Activated CD4-positive, alpha-beta T cell treated with anti-CD3 and anti-CD28 coated beads for 4 hours (primary cell): ENCODE measurements at regions not wholly inside any gene's neighbourhood (a gene's known extent, or its start where the extent isn't known, plus 50 kb on each side); places are given as distances from the start of the nearest gene placed in this dataset.
"Not testable (repeated sequence)": the region's sequence is repeated elsewhere in the genome, so short reads cannot be mapped to it uniquely, and the experiment has no call there.

Experiments used
- DNase-seq, 2 donors: peaks; one replicate each; pipeline ENCODE4 v3.0.0-alpha.2; 2020

DNA sequence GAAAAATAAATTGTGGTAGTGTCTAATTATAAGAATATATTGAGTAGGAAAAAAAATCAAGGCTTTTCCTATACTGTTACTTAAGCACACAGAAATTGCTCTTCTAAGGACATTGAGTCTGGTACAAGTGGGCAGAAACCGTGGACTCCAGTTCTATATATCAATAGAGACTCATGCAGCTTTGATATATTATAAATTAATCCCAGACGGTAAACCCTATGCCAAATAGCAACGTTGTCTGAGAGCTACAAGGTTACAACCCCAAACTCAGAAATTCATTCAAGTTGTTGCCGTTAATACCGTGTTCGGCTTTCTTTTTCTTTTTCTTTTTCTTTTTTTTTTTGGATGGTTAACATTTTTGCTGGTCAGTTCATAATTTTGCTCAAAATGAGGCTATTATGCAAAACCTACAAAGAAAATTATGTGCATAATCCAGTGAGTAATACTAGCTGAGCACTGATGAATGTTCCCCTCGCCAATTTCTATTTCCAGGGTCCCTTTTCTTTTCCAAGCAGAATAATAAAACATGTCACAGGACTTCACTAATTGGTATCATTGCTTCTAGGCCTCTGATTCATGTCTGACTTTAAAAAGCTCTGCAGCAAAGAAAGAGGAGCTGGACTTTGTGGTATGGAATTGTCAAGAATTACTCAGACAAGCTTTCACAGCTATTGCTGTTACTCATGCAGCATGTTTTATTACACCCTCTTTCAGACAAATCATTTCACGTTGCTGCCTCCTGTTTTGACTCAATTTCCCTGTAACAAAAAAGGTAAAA is 737.7 kb downstream of the NLGN4X start:
- no peak for DNase-seq

DNA sequence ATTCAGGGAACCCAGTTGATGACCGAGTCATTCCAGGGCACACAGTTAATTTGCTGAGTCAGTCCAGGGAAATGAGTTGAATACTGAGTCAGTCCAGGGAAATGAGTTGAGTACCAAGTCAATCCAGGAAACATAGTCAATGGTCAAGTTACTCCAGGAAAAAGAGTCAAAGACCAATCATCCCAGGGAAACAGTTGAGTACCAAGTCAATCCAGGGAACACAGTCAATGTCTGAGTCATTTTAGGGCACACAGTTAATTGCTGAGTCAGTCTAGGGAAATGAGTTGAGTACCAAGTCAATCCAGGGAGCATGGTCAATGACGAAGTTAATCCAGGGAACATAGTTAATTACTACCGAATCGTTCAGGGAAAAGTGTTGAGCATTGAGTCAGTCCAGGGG is 754.4 kb downstream of the NLGN4X start:
- DNase-seq: no peak

DNA sequence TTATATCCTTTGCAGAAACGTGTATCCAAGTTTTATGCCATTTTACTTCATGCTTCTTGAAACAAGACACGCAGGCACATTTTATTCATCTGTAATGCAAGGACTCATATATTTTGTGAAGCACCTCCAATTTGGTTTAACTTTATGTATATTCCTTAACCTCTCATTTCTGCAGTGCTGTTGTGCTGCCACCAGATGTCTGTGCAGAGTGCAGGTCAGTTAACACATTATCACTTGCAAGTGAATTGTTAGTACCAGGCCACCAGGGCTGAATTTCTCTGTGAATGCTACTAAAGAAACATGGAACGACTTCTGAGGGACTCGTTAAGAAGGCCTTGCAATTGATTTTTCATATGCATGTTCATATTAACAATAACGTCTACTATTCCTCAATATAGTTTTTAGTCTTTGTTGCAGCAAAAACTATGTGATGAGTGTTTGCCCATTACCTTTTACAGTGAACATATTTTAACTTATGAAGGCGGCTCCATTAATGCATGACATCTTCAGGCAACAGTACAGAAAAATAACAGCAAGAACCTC is 770.3 kb downstream of the NLGN4X start:
- no peak for DNase-seq

DNA sequence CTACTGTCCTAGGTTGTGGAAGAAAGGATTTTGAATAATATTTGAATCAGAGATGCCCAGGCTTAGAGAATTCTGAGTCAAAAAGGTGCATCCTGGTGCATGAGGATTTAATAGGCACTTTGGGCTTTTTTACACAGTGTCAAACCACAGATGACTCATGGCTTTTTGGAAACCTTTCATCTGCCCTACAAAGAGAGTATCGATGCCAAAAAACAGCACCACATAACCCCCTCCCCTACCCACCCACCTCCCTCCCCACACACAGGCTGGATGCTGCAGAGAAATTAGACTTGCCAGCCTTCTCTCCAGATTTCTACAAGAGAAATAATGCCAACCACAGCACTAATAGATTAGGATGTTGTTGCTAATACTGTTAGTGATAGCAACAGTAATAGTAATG is 779.3 kb downstream of the NLGN4X start:
- DNase-seq: no peak

DNA sequence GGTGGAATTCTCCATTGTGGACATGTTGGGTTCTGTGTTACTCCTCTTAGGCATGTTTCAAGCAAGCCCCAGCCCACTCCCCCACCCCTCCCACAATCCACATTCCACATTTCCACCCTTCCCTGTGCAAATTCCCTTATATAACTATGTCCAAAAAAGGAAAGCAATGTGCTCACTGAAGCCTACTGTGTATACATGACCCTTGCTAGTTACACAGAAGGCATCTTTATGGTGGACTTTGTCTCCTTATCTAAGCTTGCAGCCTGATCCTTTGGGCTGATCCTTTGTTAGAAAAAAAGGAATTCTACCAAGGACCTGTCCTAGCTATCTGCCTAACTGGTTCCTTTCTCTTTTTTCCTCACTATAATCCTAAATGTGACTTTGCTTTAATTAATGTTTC is 796.8 kb downstream of the NLGN4X start:
- no peak for DNase-seq

DNA sequence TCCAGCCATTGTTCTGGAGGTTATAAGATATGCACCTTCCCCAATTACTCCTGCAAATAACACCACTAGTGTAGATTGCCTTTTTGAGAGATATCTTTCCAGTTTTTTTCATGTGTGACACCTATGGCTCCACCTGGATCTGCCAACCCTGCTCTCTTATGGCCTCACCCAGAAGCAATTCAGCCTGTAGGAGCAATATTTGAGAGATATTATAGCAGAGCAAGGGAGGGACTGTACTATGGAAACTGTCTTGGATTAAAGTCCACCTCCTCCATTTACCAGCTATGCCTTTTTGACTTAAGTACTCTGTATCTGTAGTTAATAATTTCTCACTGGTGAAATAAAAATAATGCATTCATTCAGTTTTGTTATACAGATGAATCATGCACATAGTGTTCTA is 803.5 kb downstream of the NLGN4X start:
- DNase-seq: no peak

DNA sequence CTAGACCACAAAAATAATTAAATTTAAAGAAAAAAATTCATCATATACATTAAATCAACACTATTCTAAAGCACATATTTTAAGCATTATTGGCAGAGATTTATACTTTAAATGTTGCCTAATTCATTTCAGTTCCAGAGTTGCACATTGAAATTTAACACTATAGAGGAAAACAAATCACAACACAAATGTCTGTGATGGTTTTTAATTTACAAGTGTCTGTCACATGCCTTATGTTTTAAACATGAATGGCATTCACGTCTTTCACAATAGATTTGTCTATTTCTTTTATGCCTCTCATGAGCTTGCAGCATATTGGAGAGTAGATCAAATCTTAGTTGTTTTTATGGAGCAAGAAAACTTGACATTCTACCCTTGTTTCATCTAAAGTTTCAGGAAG is 811.3 kb downstream of the NLGN4X start:
- no peak for DNase-seq

DNA sequence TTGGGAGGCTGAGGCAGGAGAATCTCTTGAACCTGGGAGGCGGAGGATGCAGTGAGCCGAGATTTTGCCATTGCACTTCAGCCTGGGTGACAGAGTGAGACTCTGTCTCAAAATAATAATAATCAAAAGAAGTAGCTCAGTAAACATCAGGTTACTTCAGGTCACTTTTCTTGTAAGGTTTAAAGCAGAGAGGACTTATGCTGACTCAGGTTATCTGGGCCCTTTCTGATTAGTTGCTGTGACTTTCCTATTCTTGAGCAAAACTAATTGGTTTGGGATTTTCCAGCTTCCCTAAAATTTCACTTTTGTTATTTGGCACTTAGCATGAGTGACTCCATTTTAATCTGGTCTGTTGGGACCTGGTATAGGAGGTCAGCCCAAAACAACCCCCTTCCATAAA is 812.9 kb downstream of the NLGN4X start:
- no peak for DNase-seq

DNA sequence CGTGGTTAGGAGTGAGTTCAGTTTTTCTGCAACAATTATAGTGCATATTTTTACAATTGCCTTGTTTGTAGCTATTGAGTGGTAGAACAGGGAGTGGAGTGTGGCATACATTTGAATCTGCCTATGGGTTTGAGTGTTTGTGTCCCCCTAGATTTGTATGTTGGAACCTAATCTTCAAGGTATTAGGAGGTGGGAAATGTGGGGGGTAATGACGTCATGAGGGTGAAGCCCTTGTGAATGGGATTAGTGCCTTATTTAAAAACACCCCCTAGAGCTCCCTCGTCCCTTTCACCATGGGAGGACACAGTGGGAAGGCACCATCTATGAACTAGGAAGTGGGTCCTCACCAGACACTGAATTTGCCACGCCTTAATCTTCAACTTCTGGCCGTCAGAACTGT is 819.6 kb downstream of the NLGN4X start:
- no peak for DNase-seq

DNA sequence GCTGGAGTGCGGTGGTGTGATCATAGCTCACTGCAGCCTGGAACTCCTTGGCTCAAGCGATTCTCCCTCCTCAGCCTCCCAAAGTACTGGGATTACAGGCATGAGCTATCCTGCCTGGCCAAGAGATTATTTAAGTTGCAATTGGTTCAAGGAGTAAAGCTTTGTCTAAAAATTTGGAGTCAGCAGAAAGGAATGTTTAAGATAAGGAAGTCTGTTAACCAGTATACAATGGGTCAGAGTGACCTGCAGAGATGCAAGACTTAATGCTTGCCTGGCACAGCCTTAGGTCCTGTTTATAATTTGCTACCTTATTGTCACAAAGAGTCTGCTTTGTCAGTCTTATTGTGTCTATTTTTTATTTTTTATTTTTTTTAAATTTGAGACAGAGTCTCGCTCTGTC is 826.2 kb downstream of the NLGN4X start:
- DNase-seq: no peak

DNA sequence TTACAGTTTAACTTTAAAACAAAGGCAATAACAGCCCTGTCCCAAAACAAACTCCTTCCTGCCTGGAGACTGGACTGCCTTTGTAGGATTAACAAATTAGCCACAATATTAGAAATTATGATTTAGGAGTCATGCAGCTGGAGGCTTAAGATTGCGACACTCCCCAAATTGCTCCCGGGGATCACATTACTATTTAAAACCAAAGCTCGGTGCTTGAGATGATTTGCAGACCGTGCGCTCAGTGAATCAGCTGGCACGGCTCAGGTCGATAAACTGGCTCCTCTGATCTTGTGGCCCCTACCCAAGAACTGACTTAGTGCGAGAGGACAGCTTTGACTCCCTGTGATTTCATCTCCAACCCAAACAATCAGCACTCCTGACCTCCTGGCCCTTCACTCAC is 829.3 kb downstream of the NLGN4X start:
- no peak for DNase-seq

DNA sequence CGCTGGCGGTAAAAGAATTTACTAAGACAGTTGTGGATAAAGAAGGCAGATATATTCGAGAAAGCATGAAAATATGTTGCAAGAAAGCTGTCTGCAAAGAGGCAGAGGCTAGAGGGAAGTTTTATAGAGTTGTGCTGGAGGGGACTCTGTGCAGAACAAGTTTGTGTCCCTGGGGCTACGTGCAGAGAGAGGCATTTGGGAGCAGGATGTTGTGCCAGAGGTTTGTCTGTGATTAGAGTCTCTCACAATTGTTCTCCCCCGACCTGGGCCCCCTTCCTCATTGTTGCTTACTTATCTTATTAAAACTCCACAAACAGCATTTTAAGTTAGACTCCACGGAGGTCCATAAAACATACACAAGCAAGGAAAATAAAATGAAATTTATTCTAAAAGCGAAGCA is 831.3 kb downstream of the NLGN4X start:
- DNase-seq: no peak

DNA sequence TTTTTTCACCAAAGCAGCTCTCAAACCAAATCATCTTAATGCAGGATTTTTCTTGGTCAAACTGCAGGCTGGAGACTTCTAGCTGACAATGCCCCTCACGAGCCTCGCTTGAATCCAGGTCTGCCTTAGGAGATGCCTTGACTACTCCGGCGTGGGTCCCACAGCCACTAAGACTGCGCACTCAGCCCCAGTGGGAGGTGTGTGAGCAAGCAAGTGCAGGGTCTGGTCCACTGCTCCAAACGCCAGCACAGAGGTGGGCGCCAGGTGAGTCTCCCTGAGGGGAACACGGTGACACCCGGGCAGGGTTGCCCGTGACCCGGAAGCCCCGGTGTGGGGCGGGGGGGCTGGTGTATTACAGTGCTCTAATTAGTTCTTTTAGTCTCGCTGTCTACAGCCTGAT is 838.3 kb downstream of the NLGN4X start:
- DNase-seq: no peak

DNA sequence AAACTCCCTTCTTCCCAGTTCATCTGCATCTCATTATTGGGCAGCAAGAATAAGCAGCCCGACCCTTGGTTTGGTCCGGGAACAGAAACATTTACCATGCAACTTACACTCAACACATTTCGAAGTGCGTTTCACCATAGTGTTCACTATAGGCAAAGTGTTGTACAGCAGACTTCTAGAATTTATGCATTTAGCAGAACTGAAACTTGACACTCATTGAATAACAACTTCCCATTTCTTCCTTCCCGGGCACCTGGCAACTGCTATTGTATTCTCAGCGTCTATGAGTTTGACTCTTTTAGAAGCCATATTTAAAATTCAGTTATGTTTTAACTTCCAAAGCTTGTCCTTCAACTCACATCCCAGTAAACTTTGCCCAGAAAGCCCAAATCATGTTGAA is 840.6 kb downstream of the NLGN4X start:
- DNase-seq: no peak

DNA sequence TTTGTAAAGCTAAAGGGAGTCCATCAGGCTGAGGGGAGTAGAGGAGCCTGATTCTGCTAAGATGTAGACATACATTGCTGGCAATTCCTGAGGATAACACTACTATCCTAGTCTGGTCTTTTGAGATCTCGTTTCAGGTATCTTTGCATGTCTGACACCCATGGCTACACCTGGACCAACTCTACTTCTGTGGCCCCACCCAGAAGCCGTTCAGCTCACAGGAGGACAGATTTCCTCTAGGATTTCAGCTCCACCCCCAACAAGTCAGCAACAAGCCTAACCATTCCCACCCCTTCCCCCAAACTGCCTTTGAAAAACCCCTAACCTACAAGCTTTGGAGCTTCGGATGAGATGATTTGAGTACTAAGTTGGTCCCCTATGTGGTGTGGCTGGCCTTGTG is 848.2 kb downstream of the NLGN4X start:
- no peak for DNase-seq

DNA sequence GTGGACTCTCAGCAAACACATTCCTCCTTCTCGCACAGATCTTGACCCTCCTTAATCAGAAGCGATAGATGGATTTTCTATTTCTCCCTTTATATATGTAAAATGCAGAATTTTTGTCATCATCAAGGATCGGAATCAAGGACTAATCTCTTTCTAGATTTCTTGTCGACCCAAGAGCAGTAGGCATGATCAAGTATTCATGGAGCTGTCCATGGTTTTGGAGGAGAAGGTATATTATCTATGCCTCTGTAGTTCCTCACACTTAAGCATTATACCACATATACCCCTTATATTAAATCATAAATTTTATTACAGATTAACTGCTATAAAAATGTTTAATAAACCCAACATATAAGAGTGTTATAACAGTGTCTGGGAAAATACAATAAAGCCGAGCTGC is 886.8 kb downstream of the NLGN4X start:
- DNase-seq: no peak

DNA sequence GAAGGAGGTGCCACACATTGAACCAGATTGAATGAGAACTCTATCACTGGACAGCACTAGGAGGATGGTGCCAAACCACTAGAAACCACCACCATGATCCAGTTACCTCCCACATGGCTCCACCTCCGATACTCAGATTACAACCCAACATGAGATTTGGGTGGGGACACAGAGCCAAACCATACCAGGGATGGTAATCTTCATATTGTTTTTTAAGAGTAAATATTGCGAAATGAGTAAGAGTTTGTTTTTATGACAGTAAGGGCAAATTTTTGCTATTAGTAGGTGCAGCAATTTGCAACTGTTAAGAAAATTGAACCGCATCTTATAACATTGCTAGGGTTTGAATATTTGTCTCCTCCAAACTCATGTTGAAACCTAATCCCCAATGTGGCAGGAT is 891.5 kb downstream of the NLGN4X start:
- DNase-seq: no peak

DNA sequence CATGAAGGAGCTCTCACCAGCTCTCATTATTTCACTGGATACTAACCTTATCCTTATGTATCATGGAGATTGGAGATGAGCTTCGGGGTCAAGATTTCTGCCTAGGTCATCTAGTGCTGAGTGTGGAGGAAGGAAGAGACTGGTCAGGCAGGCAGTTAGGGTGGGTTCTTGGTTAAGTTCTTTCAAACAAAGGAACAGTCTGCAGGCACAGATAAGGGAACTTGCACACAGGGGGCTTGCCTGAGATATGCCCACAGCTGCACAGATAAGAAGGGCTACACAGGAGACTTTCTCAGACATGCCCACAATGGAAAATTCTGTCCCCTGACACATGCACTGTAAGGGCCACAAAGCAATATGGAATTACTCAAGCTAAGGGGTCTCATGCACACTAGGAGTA is 904.1 kb downstream of the NLGN4X start:
- no peak for DNase-seq

DNA sequence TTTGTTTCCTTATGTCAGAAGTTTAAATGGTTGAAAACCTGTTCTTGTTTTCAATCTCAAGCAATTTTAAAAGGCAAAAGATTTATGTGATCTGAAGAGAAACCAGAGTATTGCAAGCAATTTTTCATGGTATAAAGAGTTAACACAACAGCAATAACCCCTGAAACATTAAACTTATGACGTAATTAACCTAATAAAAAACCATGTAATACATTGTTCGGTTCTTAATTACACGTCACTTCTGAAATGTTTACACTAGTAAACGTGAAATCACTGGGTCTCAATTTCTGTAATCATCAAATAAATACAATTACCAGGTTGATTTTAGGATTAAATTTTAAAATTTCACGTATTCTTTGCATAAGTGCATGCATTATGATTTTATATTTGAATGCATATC is 914.5 kb downstream of the NLGN4X start:
- DNase-seq: no peak

DNA sequence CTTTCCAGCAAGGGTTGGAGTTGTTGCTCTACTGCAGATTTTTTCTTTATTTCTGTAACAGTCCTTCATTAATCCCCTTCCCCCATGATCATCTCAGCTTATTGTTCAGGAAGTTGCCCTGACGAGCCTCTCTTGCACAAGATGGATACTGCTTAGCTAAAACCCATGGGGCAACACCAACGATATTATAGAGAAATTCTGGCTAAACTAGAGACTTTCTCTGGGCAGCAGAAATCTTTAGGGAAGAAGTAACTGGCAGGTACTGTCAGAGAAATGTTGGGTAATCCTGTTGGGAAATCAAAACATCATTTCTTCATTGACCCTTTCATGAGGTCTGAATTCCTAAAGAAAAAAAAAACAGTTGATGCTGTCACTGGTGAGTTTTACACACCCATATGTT is 921.3 kb downstream of the NLGN4X start:
- no peak for DNase-seq

DNA sequence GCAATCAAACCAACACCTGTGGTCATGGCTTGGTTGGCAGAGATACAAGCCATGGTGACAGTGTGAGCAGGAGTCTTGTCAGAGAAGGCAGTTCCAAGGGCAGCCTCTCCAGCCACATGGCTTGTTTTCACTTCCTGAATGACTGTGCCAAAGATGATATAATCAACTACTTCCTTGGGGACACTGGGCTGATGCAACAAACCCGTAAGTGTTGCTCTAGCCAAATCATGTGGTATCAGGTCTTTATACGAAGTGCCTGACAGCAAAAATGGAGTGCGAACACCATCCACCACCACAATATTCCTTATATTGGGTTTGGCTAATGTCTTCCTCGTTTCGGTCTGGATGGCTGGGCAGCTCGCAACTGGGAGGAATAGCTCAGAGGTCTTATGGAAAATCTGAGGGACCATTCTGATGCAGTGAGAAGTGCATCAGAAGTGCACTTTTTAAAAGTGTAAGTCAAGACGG is 922.0 kb downstream of the NLGN4X start:
- no peak for DNase-seq

DNA sequence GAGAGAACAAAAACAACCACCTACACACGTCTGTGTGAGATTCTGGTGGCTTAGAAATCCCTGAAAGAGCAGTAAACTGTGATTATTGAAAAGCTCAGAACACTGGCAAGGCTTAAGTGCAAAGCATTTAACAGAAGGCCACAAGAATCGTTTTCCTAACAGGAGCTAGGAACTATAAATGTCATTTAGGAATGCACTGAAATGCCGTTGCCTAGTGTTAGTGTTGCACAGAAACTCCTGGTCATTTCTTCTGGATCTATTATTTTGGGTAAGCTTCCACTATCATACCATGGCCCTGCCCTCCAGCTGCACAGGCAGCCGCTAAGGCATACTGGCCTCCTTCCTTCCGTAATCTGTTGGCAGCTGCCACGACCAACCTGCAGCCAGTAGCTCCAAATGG is 923.2 kb downstream of the NLGN4X start:
- DNase-seq: no peak

DNA sequence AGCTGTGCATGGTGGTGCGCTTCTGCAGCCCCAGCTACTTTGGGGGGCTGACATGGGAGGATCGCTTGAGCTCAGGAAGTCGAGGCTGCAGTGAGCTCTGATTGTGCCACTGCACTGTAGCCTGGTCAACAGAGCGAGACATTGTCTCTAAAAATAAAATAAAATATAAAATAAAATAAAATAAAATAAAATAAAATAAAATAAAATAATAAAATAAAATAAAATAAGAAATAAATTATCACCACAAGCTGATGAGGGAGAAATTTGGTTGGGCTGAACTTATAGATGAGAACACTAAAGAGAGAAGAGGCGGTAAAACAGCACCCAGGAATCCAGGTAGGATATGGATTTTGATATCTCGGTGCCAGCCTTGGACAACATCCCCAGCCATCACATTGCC is 933.7 kb downstream of the NLGN4X start:
- DNase-seq: no peak

DNA sequence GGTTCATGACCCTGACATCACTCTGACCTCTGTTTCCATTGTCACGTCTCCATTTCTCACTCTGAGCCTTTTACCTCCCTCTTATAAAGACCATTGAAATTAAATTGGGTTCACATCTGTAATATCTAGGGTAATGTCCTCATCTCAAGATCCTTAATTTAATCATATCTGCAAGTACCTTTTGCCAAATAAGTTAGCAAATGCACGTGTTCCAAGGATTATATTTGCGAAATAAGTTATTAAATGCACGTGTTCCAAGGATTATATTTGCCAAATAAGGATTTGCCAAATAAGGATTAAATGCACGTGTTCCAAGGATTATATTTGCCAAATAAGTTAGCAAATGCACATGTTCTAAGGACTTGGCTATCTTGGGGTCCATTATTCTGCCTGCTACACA is 938.0 kb downstream of the NLGN4X start:
- DNase-seq: no peak

DNA sequence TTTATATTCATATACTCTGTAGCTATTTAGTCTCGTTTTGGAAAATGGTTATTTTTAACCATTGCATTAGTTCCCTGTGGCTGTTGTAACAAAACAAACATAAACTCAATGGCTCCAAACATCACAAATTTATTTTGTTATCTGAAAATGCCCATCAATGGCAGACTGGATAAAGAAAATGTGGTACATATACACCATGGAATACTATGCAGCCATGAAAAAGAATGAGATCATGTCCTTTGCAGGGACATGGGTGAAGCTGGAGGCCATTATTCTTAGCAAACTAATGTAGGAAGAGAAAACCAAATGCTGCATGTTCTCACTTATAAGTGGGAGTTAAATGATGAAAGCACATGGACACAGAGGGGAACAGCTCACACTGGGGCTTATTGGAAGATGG is 938.7 kb downstream of the NLGN4X start:
- not testable (repeated sequence) for DNase-seq
